Muscle of arm (tissue), 1 donor: ENCODE measurements at regions not wholly inside any gene's neighbourhood (a gene's known extent, or its start where the extent isn't known, plus 50 kb on each side); places are given as distances from the start of the nearest gene placed in this dataset.

Experiments used
- DNase-seq: peaks from one replicate; pipeline ENCODE4 v3.0.0-alpha.2; 2013

GRCh38 chr12:27382924-27383323 is 50.3 kb downstream of the BMAL2 start:
- no peak for DNase-seq

DNA sequence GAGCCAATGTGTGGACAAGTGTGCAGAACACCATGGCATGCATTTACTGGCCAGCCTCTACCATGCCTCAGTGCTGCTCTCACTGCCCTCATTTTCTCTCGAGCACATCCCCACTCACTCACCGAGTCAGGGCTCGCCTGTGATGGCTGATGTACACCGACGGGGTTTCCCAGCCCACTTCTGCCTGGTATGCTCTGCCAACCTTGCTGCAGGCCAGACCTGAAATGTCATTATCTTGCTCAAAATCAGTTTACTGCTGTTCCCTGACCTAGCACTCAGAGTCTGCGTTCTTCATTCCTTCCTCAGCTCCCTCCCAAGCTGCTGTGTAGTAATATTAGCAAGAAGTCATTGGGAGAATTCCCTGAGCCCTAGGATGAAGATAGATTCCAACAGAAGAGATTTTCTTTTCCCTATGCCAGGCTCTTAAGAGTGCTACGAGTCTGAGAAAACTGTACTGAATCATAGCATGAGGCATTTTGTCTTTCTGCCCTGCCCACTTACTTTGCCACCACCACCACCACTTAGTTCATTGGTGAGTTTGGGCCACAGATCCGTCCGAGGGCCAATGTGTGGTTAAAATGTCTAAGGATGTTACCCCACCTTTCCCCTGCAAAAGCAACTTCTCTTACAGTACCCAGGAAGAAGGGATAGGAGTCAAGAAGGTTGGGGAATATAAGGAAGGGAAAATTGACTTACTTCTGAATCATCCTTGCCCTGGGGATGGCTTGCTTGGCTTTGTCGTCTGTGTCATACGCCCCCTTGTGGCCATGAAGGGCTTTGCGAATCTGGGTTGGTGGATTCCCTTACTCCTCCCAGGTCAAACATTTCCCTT is 51.0 kb downstream of the BMAL2 start:
- DNase-seq, result peak; percentile 17

DNA sequence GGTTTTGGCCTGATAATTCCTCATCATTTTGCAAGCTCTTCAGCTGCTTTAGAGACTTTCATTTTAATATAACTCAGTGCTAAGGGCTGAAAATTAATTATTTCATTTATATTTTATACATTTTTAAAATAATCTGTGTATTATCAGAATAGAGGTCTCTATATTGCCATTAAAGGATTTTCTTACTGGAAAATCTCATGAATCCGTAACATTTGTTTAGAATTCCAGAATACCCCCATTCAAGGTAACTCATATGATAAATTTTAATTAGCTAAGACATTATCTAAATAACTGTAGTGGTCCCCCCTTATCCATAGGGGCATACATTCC is 51.6 kb downstream of the BMAL2 start:
- DNase-seq, result no peak

DNA sequence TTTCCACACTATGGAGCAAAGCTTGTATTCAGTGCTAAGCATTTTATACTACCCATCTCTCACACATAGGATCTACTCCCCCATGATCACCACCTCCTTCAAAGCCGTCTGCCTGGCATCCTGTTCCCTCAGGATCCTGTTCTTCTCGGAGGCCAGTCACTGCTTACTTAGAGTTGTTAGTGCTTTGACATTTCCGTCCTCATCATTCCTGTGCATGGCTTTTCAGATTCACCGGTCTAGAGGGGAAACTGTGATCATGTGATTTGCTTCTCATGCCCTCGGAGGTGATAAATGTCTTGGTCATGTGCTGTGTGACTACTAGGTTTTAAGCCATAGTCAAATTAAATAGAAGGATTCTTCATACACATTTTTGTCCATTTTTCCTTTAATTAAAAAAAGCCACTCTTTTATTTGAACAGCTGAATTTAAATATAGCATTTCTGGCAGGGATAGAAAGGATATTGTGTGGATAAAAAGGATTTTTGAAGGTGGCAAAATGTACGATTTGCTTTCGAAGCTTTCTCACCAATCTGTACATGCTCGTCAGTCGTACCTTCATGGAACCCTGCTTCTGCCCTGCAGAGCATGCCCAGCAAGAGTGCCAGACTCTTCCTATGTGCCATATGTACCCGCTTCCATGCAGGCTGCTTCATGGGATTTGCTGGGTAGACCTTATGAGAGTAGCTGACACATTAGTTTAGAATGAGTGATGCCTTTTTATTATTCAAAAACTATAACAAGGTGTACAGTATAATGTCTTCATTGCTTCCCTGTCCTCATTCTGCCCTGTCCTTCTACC is 53.3 kb downstream of the BMAL2 start:
- no peak for DNase-seq

- DNase-seq, result no peak
These were observed 54.8 kb downstream of the BMAL2 start for GRCh38 chr12:27387473-27387872.

- DNase-seq, result no peak
These were observed 56.0 kb downstream of the BMAL2 start for GRCh38 chr12:27388650-27389049.

DNA sequence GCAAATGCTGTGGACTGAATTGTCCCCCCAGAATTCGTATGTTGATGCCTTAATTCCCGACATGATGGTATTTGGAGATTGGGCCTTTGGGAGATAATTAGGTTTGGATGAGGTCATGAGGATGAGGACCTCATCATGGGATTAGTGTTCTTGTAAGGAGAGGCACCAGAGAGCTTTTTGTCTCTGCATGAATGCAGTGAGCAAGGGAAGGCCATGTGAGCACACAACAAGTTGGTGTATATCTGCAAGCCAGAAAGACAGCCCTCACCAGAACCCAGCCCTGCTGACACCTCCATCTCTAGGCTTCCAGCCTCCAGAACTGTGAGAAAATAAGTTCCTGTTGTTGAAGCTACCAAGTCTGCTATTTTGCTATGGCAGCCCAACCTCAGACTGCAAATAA is 51.9 kb upstream of the SMCO2 start:
- no peak for DNase-seq

DNA sequence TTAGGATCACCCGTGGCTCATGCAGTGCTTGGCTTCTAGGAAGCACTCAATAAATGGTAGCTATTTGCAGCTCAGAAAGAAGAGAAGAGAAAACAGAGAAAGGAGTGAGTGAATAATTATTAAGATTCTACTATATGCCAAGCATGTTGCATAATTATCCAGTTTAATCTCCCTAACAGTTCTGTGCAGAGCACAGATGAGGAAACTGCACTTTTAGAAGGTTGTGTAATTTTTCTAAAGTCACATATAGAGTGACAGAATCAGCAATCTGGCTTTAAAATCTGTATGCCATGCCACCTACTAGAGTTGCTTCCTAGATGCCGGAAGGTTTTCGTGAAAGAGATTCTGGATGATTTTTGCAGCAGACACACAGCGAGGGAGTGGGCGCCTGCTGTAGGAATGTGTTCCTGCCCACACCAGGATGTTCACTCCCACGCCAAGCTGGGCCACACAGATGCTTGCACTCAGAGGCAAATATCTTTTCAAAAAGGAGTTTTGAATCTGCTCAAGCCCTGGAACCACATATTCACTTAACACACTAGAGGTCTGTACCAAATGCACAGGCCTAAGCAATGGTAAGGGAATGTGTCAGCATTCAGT is 50.2 kb upstream of the SMCO2 start:
- DNase-seq, result no peak
